Inflammatory macrophage (primary cell): ENCODE measurements at regions not wholly inside any gene's neighbourhood (a gene's known extent, or its start where the extent isn't known, plus 50 kb on each side); places are given as distances from the start of the nearest gene placed in this dataset.

Experiments used
- DNase-seq, 2 donors: peaks; one replicate each; pipeline ENCODE4 v3.0.0-alpha.2; 2020 to 2022

DNA sequence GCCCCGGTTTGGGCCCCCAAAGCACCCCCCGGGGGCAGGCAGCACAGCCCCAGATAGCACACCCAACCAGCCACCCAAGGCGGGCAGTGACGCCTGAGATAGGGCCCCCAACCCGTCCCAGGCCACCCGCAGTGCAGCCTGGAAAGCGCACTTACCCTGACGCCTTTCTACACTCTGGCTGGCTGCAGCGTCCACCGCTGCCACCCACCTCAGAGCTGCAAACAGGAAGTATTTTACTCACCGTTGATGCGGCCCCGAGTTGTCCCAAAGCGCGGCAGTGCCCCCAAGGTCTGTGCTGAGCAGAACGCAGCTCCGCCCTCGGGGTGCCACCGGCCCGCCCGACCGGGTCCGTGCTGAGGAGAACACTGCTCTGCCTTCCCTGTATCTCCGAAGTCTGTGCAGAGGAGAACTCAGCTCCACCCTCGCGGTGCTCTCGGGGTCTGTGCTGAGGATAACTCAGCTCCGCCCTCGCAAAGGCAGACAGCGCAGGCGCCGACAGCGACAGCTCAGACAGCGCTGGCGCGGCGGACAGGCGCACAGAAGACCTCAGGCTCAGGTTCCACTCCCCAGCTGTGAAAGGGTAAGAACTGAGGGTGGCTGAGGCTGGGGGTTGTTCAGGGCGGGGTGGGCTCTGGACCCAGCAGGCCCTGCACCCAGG, 786.9 kb downstream of the CDY1 start:
- DNase-seq = peak in 1 of 2 donors; percentile 2

GRCh38 chrY:26409329-26409712, 787.4 kb downstream of the CDY1 start:
- DNase-seq = no peak
